CD14-positive monocyte (primary cell): ENCODE measurements at regions not wholly inside any gene's neighbourhood (a gene's known extent, or its start where the extent isn't known, plus 50 kb on each side); places are given as distances from the start of the nearest gene placed in this dataset.

Experiments
- DNase-seq, 3 donors: peaks; one replicate each; pipeline ENCODE4 v3.0.0-alpha.2; 2011 to 2022
- H2AFZ ChIP-seq: 2 replicates; pipeline ENCODE4 v1.6.0; 2012; ENCODE audit warnings: mild to moderate bottlenecking, low read depth, low read length, inconsistent platforms; ENCODE audit not compliant: insufficient read depth, poor library complexity, severe bottlenecking
- H3K27ac ChIP-seq, 2 donors: 1 replicate in 1 of 2; 2 replicates in 1 of 2; pipeline ENCODE4 v1.5.1; 2012 to 2013; ENCODE audit warnings: low read length in 2 of 2, control low read depth in 1 of 2, inconsistent platforms in 1 of 2, low read depth in 1 of 2, mild to moderate bottlenecking in 1 of 2
- H3K27me3 ChIP-seq, 2 donors: one replicate each; pipeline versions ENCODE4 v1.6.0 to v1.6.1; 2011 to 2013; ENCODE audit warnings: low read length in 2 of 2; ENCODE audit not compliant: control insufficient read depth in 2 of 2, insufficient read depth in 2 of 2
- H3K36me3 ChIP-seq, 2 donors: replicated peaks in 1 of 2; 1 replicate in 1 of 2; 2 replicates in 1 of 2; pipeline versions ENCODE4 v1.5.1 to v1.6.1; 2012 to 2013; ENCODE audit warnings: low read length in 2 of 2, control low read depth in 1 of 2, inconsistent platforms in 1 of 2, mild to moderate bottlenecking in 1 of 2; ENCODE audit not compliant: insufficient read depth in 2 of 2, control insufficient read depth in 1 of 2
- H3K4me1 ChIP-seq, 2 donors: 1 replicate in 1 of 2; 2 replicates in 1 of 2; pipeline versions ENCODE4 v1.5.1 to v1.6.1; 2012 to 2013; ENCODE audit warnings: low read length in 2 of 2, control low read depth in 1 of 2, inconsistent platforms in 1 of 2, mild to moderate bottlenecking in 1 of 2, moderate library complexity in 1 of 2; ENCODE audit not compliant: insufficient read depth in 2 of 2, control insufficient read depth in 1 of 2
- H3K4me2 ChIP-seq: replicated peaks from 2 replicates; pipeline ENCODE3; 2012; ENCODE audit warnings: low read length, moderate library complexity, mild to moderate bottlenecking; ENCODE audit not compliant: poor library complexity, severe bottlenecking; ENCODE audit errors: extremely low read depth
- H3K4me3 ChIP-seq, 3 experiments: fragments of 200-600 bp in 1 of 3; sonication (generic) in 1 of 3; replicated peaks in 1 of 3; 1 replicate in 2 of 3; 2 replicates in 1 of 3; pipeline ENCODE4 v1.5.1; 2011 to 2013; ENCODE audit warnings: low read length in 3 of 3, mild to moderate bottlenecking in 3 of 3, control low read depth in 2 of 3, low read depth in 2 of 3, inconsistent platforms in 1 of 3, moderate library complexity in 1 of 3
- H3K79me2 ChIP-seq: 2 replicates; pipeline ENCODE4 v1.6.0; 2012; ENCODE audit warnings: mild to moderate bottlenecking, control low read depth, inconsistent platforms, low read length, moderate library complexity; ENCODE audit not compliant: insufficient read depth
- H3K9ac ChIP-seq: 2 replicates; pipeline ENCODE4 v1.6.0; 2017; ENCODE audit warnings: low read length, mild to moderate bottlenecking; ENCODE audit not compliant: insufficient read depth, poor library complexity, severe bottlenecking
- H3K9me3 ChIP-seq, 2 donors: replicated peaks in 1 of 2; 1 replicate in 1 of 2; 2 replicates in 1 of 2; pipeline versions ENCODE4 v1.5.1 to v1.6.1; 2012 to 2013; ENCODE audit warnings: low read length in 2 of 2, control low read depth in 1 of 2; ENCODE audit not compliant: control insufficient read depth in 1 of 2, insufficient read depth in 1 of 2
- H4K20me1 ChIP-seq: 2 replicates; pipeline ENCODE4 v1.6.0; 2012; ENCODE audit warnings: mild to moderate bottlenecking, low read length, control low read depth, moderate library complexity; ENCODE audit not compliant: insufficient read depth
- H3K27ac Mint-ChIP-seq, 7 donors: one replicate each; pipeline ENCODE4 v1.8.0; 2020; ENCODE audit warnings: mild to moderate bottlenecking in 7 of 7, mixed read lengths in 7 of 7, moderate library complexity in 6 of 7, inconsistent platforms in 2 of 7
- H3K27me3 Mint-ChIP-seq, 3 donors: one replicate each; pipeline ENCODE4 v1.8.0; 2021 to 2022; ENCODE audit warnings: low read depth in 3 of 3, mild to moderate bottlenecking in 3 of 3, mixed read lengths in 3 of 3, moderate library complexity in 3 of 3, inconsistent platforms in 1 of 3
- H3K36me3 Mint-ChIP-seq, 2 donors: one replicate each; pipeline ENCODE4 v1.8.0; 2020; ENCODE audit warnings: mixed read lengths in 2 of 2, inconsistent platforms in 1 of 2, mild to moderate bottlenecking in 1 of 2
- H3K4me1 Mint-ChIP-seq: one replicate; pipeline ENCODE4 v1.8.0; 2020; ENCODE audit warnings: mild to moderate bottlenecking, mixed read lengths
- H3K4me3 Mint-ChIP-seq, 2 donors: one replicate each; pipeline ENCODE4 v1.8.0; 2020; ENCODE audit warnings: mild to moderate bottlenecking in 2 of 2, mixed read lengths in 2 of 2, moderate library complexity in 1 of 2
- H3K9me3 Mint-ChIP-seq, 7 donors: one replicate each; pipeline ENCODE4 v1.8.0; 2020 to 2022; ENCODE audit warnings: mixed read lengths in 7 of 7, mild to moderate bottlenecking in 6 of 7, moderate library complexity in 6 of 7, inconsistent platforms in 2 of 7
- WGBS: methylation state at CpG from one replicate; pipeline ENCODE4 v1.1.5; 2013; ENCODE audit warnings: missing lambda C conversion rate; ENCODE audit not compliant: insufficient coverage; 5-methylcytosine and 5-hydroxymethylcytosine counted together
- intact Hi-C, 2 donors: fragments of 100-400 bp; cut with micrococcal nuclease; formaldehyde crosslinking; loops; one replicate each; pipeline versions ENCODE4 v1.15.0 to v1.15.1; 2023
- TF ChIP-seq, protein P1 (sequence below): fragments of 200-600 bp; IDR thresholded peaks from one replicate; pipeline ENCODE4 v1.8.0; 2022; ENCODE audit warnings: antibody characterized with exemption, mild to moderate bottlenecking

- Mint-ChIP-seq H3K36me3 (no peaks in the 10 kb centered on the region), H3K27me3 (peaks cover 0 to 2% (median 1%) of the 10 kb centered on the region in 3 donors), H3K4me3 (no peak overlapping the region), H3K4me1 (no peaks in the 10 kb centered on the region), H3K9me3 (peaks cover 0 to 4% (median 0%) of the 10 kb centered on the region in 7 donors), H3K27ac (no peak overlapping the region)
- H3K4me3 ChIP-seq, result no peak overlapping the region
- H2AFZ ChIP-seq, result no peak overlapping the region
- H3K9me3 ChIP-seq, result peaks cover 0 to 3% of the 10 kb centered on the region in 2 donors
- intact Hi-C loops, result no loop called here
- no peak overlapping the region for H3K9ac ChIP-seq
- no peak for DNase-seq
- H3K79me2 ChIP-seq, result no peaks in the 10 kb centered on the region
- H3K36me3 ChIP-seq, result no peaks in the 10 kb centered on the region
- no peak overlapping the region for H3K27ac ChIP-seq
- TF ChIP-seq, protein P1, sequence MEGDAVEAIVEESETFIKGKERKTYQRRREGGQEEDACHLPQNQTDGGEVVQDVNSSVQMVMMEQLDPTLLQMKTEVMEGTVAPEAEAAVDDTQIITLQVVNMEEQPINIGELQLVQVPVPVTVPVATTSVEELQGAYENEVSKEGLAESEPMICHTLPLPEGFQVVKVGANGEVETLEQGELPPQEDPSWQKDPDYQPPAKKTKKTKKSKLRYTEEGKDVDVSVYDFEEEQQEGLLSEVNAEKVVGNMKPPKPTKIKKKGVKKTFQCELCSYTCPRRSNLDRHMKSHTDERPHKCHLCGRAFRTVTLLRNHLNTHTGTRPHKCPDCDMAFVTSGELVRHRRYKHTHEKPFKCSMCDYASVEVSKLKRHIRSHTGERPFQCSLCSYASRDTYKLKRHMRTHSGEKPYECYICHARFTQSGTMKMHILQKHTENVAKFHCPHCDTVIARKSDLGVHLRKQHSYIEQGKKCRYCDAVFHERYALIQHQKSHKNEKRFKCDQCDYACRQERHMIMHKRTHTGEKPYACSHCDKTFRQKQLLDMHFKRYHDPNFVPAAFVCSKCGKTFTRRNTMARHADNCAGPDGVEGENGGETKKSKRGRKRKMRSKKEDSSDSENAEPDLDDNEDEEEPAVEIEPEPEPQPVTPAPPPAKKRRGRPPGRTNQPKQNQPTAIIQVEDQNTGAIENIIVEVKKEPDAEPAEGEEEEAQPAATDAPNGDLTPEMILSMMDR, result no peak
- no peaks in the 10 kb centered on the region for H4K20me1 ChIP-seq
- no peaks in the 10 kb centered on the region for H3K27me3 ChIP-seq
- 67% methylated on average over 1 of the region's 4 CpGs for WGBS
- no peaks in the 10 kb centered on the region for H3K4me1 ChIP-seq
- H3K4me2 ChIP-seq, result no peak overlapping the region
These were observed 255.0 kb upstream of the RBFOX1 start for GRCh38 chr16:7077636-7078035.

- Histone ChIP-seq H3K79me2 (no peaks in the 10 kb centered on the region), H3K4me3 (no peak overlapping the region), H3K9ac (no peak overlapping the region), H3K4me2 (no peak overlapping the region), H3K4me1 (no peaks in the 10 kb centered on the region), H4K20me1 (no peaks in the 10 kb centered on the region), H3K27me3 (no peaks in the 10 kb centered on the region), H2AFZ (no peak overlapping the region), H3K9me3 (peaks cover 0 to 3% of the 10 kb centered on the region in 2 donors), H3K36me3 (no peaks in the 10 kb centered on the region), H3K27ac (no peak overlapping the region)
- no peak overlapping the region for H3K27ac Mint-ChIP-seq
- H3K4me3 Mint-ChIP-seq, result no peak overlapping the region
- TF ChIP-seq, protein P1, result no peak
- no peaks in the 10 kb centered on the region for H3K36me3 Mint-ChIP-seq
- DNase-seq, result no peak
- 93% methylated on average over 3 of the region's 4 CpGs for WGBS
- H3K4me1 Mint-ChIP-seq, result no peaks in the 10 kb centered on the region
- peaks cover 0 to 2% (median 0%) of the 10 kb centered on the region in 7 donors for H3K9me3 Mint-ChIP-seq
- H3K27me3 Mint-ChIP-seq, result peaks cover 0 to 2% (median 0%) of the 10 kb centered on the region in 3 donors
- intact Hi-C loops, result no loop called here
These were observed 257.9 kb upstream of the RBFOX1 start for GRCh38 chr16:7074715-7075114.
